ENCODE measurements at regions not wholly inside any gene's neighbourhood (a gene's known extent, or its start where the extent isn't known, plus 50 kb on each side); places are given as distances from the start of the nearest gene placed in this dataset.

DNA sequence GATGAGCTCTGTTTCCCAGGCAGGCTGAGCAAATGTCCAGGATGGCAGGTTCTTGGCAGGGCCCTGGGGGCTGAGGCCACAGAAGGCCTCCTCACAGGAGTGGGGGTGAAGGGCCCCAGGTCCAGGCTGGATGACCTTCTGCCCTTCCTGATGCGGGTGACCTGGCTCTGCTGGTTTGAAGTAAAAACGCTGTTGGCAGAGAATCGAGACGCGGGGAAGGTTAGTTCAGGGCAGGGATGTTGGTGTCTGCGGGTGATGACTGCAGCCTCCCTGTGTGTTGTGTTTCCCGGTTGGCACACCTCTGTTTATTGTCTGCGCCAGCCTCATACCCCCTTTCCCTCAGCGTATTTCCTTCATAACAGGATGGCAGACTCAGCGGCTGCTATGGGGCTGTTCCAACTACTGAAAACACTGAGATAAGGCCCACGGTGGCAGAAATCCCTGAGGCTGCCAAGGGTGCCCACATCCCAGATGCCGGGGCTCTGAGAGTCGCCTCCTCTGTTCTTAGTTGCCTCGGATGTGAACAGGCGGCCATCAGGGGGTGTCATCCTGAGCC lies 104.6 kb downstream of the METRNL start:
- no peak for TF ChIP-seq EP300 (IDR thresholded peaks at IDR 0.05; ENCODE audit: borderline replicate concordance)
- TF ChIP-seq, protein P1, sequence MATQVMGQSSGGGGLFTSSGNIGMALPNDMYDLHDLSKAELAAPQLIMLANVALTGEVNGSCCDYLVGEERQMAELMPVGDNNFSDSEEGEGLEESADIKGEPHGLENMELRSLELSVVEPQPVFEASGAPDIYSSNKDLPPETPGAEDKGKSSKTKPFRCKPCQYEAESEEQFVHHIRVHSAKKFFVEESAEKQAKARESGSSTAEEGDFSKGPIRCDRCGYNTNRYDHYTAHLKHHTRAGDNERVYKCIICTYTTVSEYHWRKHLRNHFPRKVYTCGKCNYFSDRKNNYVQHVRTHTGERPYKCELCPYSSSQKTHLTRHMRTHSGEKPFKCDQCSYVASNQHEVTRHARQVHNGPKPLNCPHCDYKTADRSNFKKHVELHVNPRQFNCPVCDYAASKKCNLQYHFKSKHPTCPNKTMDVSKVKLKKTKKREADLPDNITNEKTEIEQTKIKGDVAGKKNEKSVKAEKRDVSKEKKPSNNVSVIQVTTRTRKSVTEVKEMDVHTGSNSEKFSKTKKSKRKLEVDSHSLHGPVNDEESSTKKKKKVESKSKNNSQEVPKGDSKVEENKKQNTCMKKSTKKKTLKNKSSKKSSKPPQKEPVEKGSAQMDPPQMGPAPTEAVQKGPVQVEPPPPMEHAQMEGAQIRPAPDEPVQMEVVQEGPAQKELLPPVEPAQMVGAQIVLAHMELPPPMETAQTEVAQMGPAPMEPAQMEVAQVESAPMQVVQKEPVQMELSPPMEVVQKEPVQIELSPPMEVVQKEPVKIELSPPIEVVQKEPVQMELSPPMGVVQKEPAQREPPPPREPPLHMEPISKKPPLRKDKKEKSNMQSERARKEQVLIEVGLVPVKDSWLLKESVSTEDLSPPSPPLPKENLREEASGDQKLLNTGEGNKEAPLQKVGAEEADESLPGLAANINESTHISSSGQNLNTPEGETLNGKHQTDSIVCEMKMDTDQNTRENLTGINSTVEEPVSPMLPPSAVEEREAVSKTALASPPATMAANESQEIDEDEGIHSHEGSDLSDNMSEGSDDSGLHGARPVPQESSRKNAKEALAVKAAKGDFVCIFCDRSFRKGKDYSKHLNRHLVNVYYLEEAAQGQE (IDR thresholded peaks at IDR 0.05; ENCODE audit: low read depth): no peak
- TF ChIP-seq EGR1 (IDR thresholded peaks at IDR 0.05): no peak
- no peak for TF ChIP-seq YY1 (IDR thresholded peaks at IDR 0.05; ENCODE audit: low read depth)
- no peak for TF ChIP-seq CEBPB (IDR thresholded peaks at IDR 0.05)
- no peak for TF ChIP-seq TEAD4 (IDR thresholded peaks at IDR 0.05)
- TF ChIP-seq NFIC (IDR thresholded peaks at IDR 0.05): no peak
- no peak for TF ChIP-seq ZBTB7A (IDR thresholded peaks at IDR 0.05; ENCODE audit: low read depth)
- TF ChIP-seq TAF1 (IDR thresholded peaks at IDR 0.05; ENCODE audit: low read depth): no peak
